Stomach (tissue), 4 donors: ENCODE measurements at regions not wholly inside any gene's neighbourhood (a gene's known extent, or its start where the extent isn't known, plus 50 kb on each side); places are given as distances from the start of the nearest gene placed in this dataset.

Experiments
- CTCF ChIP-seq, 7 experiments: fragments of 450-650 bp in 4 of 7; fragments of 200-600 bp in 3 of 7; sonication (generic) in 3 of 7; IDR thresholded peaks; one replicate each; pipeline ENCODE4 v1.5.1; 2016 to 2019; ENCODE audit warnings: antibody characterized with exemption in 7 of 7, control low read depth in 2 of 7, mild to moderate bottlenecking in 1 of 7
- POLR2A ChIP-seq, 4 donors: fragments of 450-650 bp; IDR thresholded peaks; one replicate each; pipeline ENCODE4 v1.6.1; 2016; ENCODE audit warnings: antibody characterized with exemption in 4 of 4, control low read depth in 2 of 4, mild to moderate bottlenecking in 1 of 4, moderate library complexity in 1 of 4
- POLR2AphosphoS5 ChIP-seq, 3 donors: sonication (generic); formaldehyde crosslinking; IDR thresholded peaks; one replicate each; pipeline ENCODE4 v1.6.1; 2016; ENCODE audit warnings: antibody characterized with exemption in 3 of 3

GRCh38 chr4:111120191-111120590, 497.3 kb upstream of the PITX2 start:
- TF ChIP-seq POLR2A (IDR thresholded peaks at IDR 0.05) (no peak), CTCF (IDR thresholded peaks at IDR 0.05) (no peak), POLR2AphosphoS5 (IDR thresholded peaks at IDR 0.05) (no peak)
